ENCODE measurements at regions not wholly inside any gene's neighbourhood (a gene's known extent, or its start where the extent isn't known, plus 50 kb on each side); places are given as distances from the start of the nearest gene placed in this dataset.

DNA sequence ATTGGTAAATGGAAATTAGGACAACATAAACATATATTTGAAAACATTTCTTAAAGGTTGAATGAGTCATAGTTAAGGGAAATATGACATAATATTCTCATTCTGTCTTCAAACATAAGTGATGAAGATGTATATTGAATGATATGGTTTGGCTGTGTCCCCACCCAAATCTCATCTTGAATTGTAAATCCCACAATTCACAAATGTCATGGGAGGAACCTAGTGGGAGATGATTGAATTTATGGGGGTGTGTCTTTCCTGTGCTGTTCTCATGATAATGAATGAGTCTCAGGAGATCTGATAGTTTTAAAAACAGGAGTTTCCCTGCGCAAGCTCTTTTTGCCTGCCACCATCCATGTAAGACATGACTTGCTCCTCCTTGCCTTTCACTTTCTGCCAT lies 104.4 kb upstream of the MPDZ start:
- TF ChIP-seq CTCF (IDR thresholded peaks at IDR 0.05; ENCODE audit: low read depth, low read length) = no peak
- DNase-seq (ENCODE audit: extremely low read depth, low read depth) = no peak

GRCh38 chr9:13383216-13383615 lies 103.7 kb upstream of the MPDZ start:
- TF ChIP-seq CTCF (IDR thresholded peaks at IDR 0.05; ENCODE audit: low read depth, low read length) = no peak
- DNase-seq (ENCODE audit: extremely low read depth, low read depth) = no peak

GRCh38 chr9:13382595-13382994 lies 103.1 kb upstream of the MPDZ start:
- TF ChIP-seq CTCF (IDR thresholded peaks at IDR 0.05; ENCODE audit: low read depth, low read length) = no peak
- no peak for DNase-seq (ENCODE audit: extremely low read depth, low read depth)

DNA sequence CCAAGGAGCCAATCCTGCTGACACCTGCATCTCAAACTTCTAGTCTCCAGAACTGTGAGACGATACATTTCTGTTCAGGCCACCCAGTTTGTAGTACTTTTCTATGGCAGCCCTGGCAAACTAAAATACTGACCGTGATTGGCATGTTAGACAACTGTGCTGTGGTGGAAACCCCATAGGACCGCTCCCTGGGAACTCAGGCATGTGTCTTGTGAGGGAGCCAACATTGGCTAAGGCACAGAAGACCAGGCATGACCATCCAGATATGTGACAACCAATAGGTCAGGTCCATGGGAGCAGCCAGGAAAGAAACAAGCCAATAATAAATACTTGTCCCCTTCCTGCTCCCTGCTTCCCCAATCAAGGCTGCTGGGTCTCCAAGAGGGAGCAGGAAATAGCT lies 101.4 kb upstream of the MPDZ start:
- TF ChIP-seq CTCF (IDR thresholded peaks at IDR 0.05; ENCODE audit: low read depth, low read length) = no peak
- no peak for DNase-seq (ENCODE audit: extremely low read depth, low read depth)

GRCh38 chr9:13378154-13378553 lies 98.7 kb upstream of the MPDZ start:
- no peak for DNase-seq (ENCODE audit: extremely low read depth, low read depth)
- TF ChIP-seq CTCF (IDR thresholded peaks at IDR 0.05; ENCODE audit: low read depth, low read length) = no peak

DNA sequence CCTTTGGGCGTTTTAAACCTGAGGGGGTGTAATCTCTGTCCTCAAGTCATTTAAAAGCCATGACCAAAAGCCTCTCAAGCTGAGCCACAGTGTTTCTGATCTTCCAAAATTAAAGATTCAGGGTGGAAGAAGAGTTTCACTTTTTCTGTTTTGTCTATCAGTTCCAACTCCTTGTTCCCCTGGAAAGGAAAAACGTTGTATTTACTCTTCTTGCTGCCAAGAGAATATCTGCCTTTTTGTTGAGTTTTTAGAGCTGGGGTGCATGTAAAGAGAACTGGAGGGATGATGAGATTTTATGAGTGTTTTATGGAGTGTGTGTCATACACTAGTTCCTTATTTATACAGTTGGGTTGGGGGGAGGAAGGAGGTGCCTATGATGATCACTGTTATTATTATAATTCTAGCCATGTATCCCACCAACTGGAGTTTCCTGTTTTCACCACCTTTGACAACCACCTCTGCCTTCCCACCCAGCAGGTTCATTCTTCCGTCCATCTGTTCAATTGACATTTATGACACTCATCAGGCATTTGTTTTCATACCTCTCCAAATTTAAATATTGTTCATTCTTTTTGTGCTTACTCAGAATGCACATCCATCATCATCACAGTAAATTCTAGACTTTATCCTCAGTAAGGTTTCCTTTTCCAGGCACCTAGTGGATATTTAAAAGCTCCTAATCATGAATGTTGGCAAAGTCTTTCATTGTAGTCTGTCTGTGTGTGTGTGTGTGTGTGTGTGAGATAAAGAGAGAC lies 97.9 kb upstream of the MPDZ start:
- no peak for TF ChIP-seq CTCF (IDR thresholded peaks at IDR 0.05; ENCODE audit: low read depth, low read length)
- DNase-seq (ENCODE audit: extremely low read depth, low read depth) = no peak

GRCh38 chr9:13372510-13372909 lies 93.0 kb upstream of the MPDZ start:
- no peak for TF ChIP-seq CTCF (IDR thresholded peaks at IDR 0.05; ENCODE audit: low read depth, low read length)

More at GRCh38 chr9:13372510-13372909, 93.0 kb upstream of the MPDZ start:
- no peak for DNase-seq (ENCODE audit: extremely low read depth, low read depth)

Data from AG09319 (cell line).